Smooth muscle cell (in vitro differentiated cells): ENCODE measurements at regions not wholly inside any gene's neighbourhood (a gene's known extent, or its start where the extent isn't known, plus 50 kb on each side); places are given as distances from the start of the nearest gene placed in this dataset.

Source experiments
- DNase-seq: peaks from one replicate; lab custom pipeline; 2025; ENCODE audit not compliant: unreplicated experiment; lab: John Stamatoyannopoulos, UW
- H2AFZ ChIP-seq: fragments of 200-600 bp; sonication (generic); 2 replicates; pipeline ENCODE4 v1.6.0; 2016; ENCODE audit warnings: antibody characterized with exemption, low read depth, mild to moderate bottlenecking
- H3F3A ChIP-seq: fragments of 200-600 bp; sonication (generic); 2 replicates; pipeline ENCODE4 v1.6.0; 2017; ENCODE audit warnings: antibody characterized with exemption, low read depth
- H3K27ac ChIP-seq: fragments of 200-600 bp; sonication (generic); 2 replicates; pipeline ENCODE4 v1.5.1; 2016; ENCODE audit warnings: low read depth, mild to moderate bottlenecking
- H3K27me3 ChIP-seq: fragments of 200-600 bp; sonication (generic); 2 replicates; pipeline ENCODE4 v1.6.1; 2016; ENCODE audit warnings: low read depth, mild to moderate bottlenecking
- H3K36me3 ChIP-seq: fragments of 200-600 bp; sonication (generic); 2 replicates; pipeline ENCODE4 v1.5.1; 2016; ENCODE audit warnings: low read depth
- H3K4me1 ChIP-seq: fragments of 200-600 bp; sonication (generic); 2 replicates; pipeline ENCODE4 v1.5.1; 2016; ENCODE audit warnings: low read depth
- H3K4me2 ChIP-seq: fragments of 200-600 bp; sonication (generic); 2 replicates; pipeline ENCODE4 v1.6.0; 2016; ENCODE audit warnings: mild to moderate bottlenecking
- H3K4me3 ChIP-seq: fragments of 200-600 bp; sonication (generic); 2 replicates; pipeline ENCODE4 v1.5.1; 2016; ENCODE audit warnings: mild to moderate bottlenecking
- H3K79me2 ChIP-seq: fragments of 200-600 bp; sonication (generic); 2 replicates; pipeline ENCODE4 v1.6.0; 2016; ENCODE audit warnings: low read depth, mild to moderate bottlenecking
- H3K9ac ChIP-seq: fragments of 200-600 bp; sonication (generic); 2 replicates; pipeline ENCODE4 v1.6.0; 2016; ENCODE audit warnings: low read depth
- H3K9me3 ChIP-seq: fragments of 200-600 bp; sonication (generic); replicated peaks from 2 replicates; pipeline ENCODE4 v1.5.1; 2016; ENCODE audit warnings: low read depth
- H4K20me1 ChIP-seq: fragments of 200-600 bp; sonication (generic); 2 replicates; pipeline ENCODE4 v1.6.0; 2016; ENCODE audit warnings: low read depth
- WGBS: methylation state at CpG from one replicate; pipeline ENCODE4 v1.1.7; 2016; ENCODE audit warnings: low lambda C conversion rate; 5-methylcytosine and 5-hydroxymethylcytosine counted together
- TF ChIP-seq, protein P1 (sequence below): fragments of 200-600 bp; sonication (generic); IDR thresholded peaks from 2 replicates; pipeline ENCODE4 v1.5.1; 2017; ENCODE audit warnings: borderline replicate concordance, mild to moderate bottlenecking, antibody characterized with exemption; ENCODE audit not compliant: insufficient read depth, poor library complexity, severe bottlenecking

DNA sequence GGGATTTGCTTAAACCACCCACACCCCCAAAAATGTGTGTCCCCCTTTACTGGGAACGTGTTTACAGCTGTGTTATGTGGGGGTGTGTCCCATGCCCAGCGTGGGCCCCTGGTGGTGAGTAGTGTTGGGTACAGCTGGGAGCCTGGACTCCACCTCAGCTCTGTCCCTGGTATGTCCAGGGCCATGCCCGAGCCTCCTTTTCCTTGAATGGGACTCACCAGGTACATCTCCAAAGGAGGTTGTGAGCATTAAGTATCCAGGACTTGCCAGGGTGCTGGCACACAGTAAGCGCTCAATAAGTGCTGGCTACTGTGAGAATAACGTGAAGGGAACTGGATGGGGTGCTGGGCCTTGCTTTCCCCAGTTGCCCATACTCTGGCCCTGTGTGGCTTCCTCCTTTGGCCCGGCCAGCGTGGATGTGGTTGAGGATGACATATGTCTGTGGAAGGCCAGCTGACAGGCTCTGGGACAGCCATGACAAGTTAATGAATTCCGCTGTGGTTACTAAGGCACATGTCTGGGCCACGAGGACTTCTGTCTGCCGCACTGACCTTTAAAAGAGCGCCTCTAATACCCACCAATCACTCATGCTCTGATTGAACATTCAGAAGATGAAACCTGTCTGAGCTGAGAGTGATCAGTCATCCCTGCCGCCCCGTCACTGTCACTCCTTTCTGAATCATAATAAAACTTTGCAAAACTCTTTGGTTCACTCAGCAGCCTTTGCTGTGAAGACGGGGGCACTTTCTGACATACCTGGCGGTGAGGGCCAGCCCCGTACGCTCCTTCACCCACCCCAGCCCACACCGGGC lies 74.7 kb downstream of the DIO3 start:
- TF ChIP-seq, protein P1, sequence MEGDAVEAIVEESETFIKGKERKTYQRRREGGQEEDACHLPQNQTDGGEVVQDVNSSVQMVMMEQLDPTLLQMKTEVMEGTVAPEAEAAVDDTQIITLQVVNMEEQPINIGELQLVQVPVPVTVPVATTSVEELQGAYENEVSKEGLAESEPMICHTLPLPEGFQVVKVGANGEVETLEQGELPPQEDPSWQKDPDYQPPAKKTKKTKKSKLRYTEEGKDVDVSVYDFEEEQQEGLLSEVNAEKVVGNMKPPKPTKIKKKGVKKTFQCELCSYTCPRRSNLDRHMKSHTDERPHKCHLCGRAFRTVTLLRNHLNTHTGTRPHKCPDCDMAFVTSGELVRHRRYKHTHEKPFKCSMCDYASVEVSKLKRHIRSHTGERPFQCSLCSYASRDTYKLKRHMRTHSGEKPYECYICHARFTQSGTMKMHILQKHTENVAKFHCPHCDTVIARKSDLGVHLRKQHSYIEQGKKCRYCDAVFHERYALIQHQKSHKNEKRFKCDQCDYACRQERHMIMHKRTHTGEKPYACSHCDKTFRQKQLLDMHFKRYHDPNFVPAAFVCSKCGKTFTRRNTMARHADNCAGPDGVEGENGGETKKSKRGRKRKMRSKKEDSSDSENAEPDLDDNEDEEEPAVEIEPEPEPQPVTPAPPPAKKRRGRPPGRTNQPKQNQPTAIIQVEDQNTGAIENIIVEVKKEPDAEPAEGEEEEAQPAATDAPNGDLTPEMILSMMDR: no peak
- no peak for DNase-seq

DNA sequence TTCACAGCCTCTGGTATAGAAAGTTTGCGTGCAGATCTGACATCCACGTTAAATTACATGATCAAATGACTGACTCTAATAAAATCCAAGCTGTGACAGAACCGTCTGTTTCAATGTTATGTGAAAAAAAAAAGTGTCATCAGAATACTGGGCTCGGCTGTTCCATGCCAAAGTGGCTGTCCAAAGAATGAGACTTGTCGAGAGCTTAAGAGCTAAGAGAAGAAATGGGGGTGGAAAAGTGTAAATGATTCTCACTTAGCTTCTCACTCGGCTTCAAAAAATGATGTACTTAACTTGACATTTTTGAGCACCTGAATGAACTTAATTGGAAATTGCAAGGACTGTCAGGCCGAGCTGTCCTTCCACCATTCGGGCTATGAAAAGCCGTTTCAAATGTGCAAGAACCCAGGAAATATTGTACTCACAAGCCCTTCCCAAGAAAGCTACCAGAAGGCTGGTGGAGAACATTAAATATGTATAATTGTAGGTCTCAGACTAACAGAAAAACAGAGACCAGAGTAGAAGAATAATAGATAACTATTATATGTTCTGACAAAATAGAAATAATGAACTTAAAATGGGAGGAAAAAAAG lies 78.0 kb downstream of the DIO3 start:
- TF ChIP-seq, protein P1: no peak
- H4K20me1 ChIP-seq: no peaks in the 10 kb centered on the region
- no peak for DNase-seq
- H3K4me3 ChIP-seq: no peak overlapping the region
- no peaks in the 10 kb centered on the region for H3F3A ChIP-seq
- no peak overlapping the region for H3K4me2 ChIP-seq
- H3K27ac ChIP-seq: no peak overlapping the region
- H3K27me3 ChIP-seq: no peaks in the 10 kb centered on the region
- no peak overlapping the region for H2AFZ ChIP-seq
- 86% methylated on average over 9 of the region's 9 CpGs for WGBS
- H3K36me3 ChIP-seq: no peaks in the 10 kb centered on the region
- no peaks in the 10 kb centered on the region for H3K9me3 ChIP-seq
- no peaks in the 10 kb centered on the region for H3K4me1 ChIP-seq
- no peaks in the 10 kb centered on the region for H3K79me2 ChIP-seq
- H3K9ac ChIP-seq: no peak overlapping the region

More for the DNA sequence above, 74.7 kb downstream of the DIO3 start:
- Histone ChIP-seq H3K4me3 (no peak overlapping the region), H3K79me2 (no peaks in the 10 kb centered on the region), H3K36me3 (no peaks in the 10 kb centered on the region), H3K9me3 (no peaks in the 10 kb centered on the region), H3K27ac (no peak overlapping the region), H3K9ac (no peak overlapping the region), H3K4me2 (no peak overlapping the region), H2AFZ (no peak overlapping the region), H3K27me3 (no peaks in the 10 kb centered on the region), H3K4me1 (no peaks in the 10 kb centered on the region), H4K20me1 (no peaks in the 10 kb centered on the region), H3F3A (no peaks in the 10 kb centered on the region)
- WGBS: 75% methylated on average over 18 of the region's 18 CpGs

DNA sequence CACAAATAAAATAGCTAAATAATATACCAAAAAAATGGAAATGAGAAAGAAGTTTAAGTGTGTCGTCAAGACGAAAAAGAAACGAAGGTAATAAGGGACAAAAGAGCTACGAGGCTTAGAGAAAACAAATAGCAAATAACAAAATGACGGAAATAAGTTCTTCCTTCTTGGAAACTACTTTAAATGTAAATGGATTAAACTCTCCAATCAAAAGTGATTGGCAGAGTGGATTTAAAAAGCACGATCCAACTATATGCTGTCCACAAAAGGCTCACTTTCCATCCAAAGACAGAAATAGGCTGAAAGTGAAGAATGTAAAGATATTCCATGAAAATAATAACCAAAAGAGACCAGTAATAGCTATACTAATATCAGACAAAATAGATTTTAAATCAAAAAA lies 82.4 kb downstream of the DIO3 start:
- no peak for DNase-seq
- WGBS: 95% methylated on average over 6 of the region's 6 CpGs
- no peak overlapping the region for H2AFZ ChIP-seq
- no peaks in the 10 kb centered on the region for H3K4me1 ChIP-seq
- no peaks in the 10 kb centered on the region for H3F3A ChIP-seq
- H3K4me2 ChIP-seq: no peak overlapping the region
- H3K4me3 ChIP-seq: no peak overlapping the region
- no peak overlapping the region for H3K9ac ChIP-seq
- H3K9me3 ChIP-seq: no peaks in the 10 kb centered on the region
- TF ChIP-seq, protein P1: no peak
- no peaks in the 10 kb centered on the region for H4K20me1 ChIP-seq
- no peaks in the 10 kb centered on the region for H3K36me3 ChIP-seq
- H3K79me2 ChIP-seq: no peaks in the 10 kb centered on the region
- H3K27me3 ChIP-seq: no peaks in the 10 kb centered on the region
- no peak overlapping the region for H3K27ac ChIP-seq
